Karpas-422 (cell line): ENCODE measurements at regions not wholly inside any gene's neighbourhood (a gene's known extent, or its start where the extent isn't known, plus 50 kb on each side); places are given as distances from the start of the nearest gene placed in this dataset.

Experiments
- DNase-seq: peaks from one replicate; pipeline ENCODE4 v3.0.0-alpha.2; 2015
- H2AFZ ChIP-seq: fragments of 200-600 bp; sonication (generic); 2 replicates; pipeline ENCODE4 v1.6.1; 2014; ENCODE audit warnings: antibody characterized with exemption, low read length, mixed read lengths
- H3K27ac ChIP-seq: fragments of 200-600 bp; sonication (generic); 2 replicates; pipeline ENCODE4 v1.5.1; 2014; ENCODE audit warnings: mild to moderate bottlenecking, low read length, moderate library complexity
- H3K27me3 ChIP-seq: fragments of 200-600 bp; sonication (generic); 2 replicates; pipeline ENCODE4 v1.6.1; 2014; ENCODE audit warnings: low read length, mixed read lengths
- H3K36me3 ChIP-seq: fragments of 200-600 bp; sonication (generic); 2 replicates; pipeline ENCODE4 v1.6.1; 2014; ENCODE audit warnings: low read length, mixed read lengths; ENCODE audit not compliant: insufficient read depth
- H3K4me1 ChIP-seq: fragments of 200-600 bp; sonication (generic); 2 replicates; pipeline ENCODE4 v1.6.1; 2014; ENCODE audit warnings: mild to moderate bottlenecking, low read length, mixed read lengths
- H3K4me2 ChIP-seq: fragments of 200-600 bp; sonication (generic); 2 replicates; pipeline ENCODE4 v1.6.1; 2014; ENCODE audit warnings: low read length, low read depth, mild to moderate bottlenecking; ENCODE audit not compliant: poor library complexity, severe bottlenecking
- H3K4me3 ChIP-seq: fragments of 200-600 bp; sonication (generic); 2 replicates; pipeline ENCODE4 v1.5.1; 2014; ENCODE audit warnings: mild to moderate bottlenecking, antibody characterized with exemption, low read length, mixed read lengths
- H3K79me2 ChIP-seq: fragments of 200-600 bp; sonication (generic); 2 replicates; pipeline ENCODE4 v1.6.1; 2014; ENCODE audit warnings: mild to moderate bottlenecking, low read length, mixed read lengths
- H3K9ac ChIP-seq: fragments of 200-600 bp; sonication (generic); 2 replicates; pipeline ENCODE4 v1.6.0; 2014; ENCODE audit warnings: low read length
- H3K9me2 ChIP-seq: fragments of 200-600 bp; sonication (generic), shearing (Covaris generic); replicated peaks from 2 replicates; pipeline ENCODE4 v1.6.0; 2014; ENCODE audit warnings: mild to moderate bottlenecking, low read length, moderate library complexity; ENCODE audit not compliant: insufficient read depth
- H3K9me3 ChIP-seq: fragments of 300-700, 200-600 bp; sonication (generic); 2 replicates; pipeline ENCODE4 v1.6.1; 2014; ENCODE audit warnings: low read length, mixed read lengths
- H4K20me1 ChIP-seq: fragments of 200-600 bp; sonication (generic); 2 replicates; pipeline ENCODE4 v1.6.1; 2014; ENCODE audit warnings: mild to moderate bottlenecking, antibody characterized with exemption, low read length, low read depth; ENCODE audit not compliant: insufficient read depth

DNA sequence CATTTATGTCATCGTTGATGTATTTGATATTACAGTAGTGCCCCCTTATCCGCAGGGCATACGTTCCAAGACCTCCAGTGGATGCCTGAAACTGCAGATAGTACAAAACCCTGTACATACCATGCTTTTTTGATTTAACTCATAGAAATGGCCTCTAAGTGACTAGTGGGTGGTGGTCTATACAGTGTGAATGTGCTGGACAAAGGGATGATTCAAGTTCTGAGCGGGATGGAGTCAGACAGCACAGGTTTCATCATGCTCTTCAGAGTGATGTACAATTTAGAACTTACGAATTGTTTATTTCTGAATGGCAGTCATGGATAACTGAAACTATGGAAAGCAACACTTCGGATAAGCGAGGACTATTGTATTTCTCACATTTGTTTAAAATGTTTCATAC lies 473.1 kb upstream of the FANCL start:
- Histone ChIP-seq H3K9ac (no peak overlapping the region), H3K4me3 (no peak overlapping the region), H3K27ac (no peak overlapping the region), H3K36me3 (no peaks in the 10 kb centered on the region), H3K9me2 (no peaks in the 10 kb centered on the region), H3K4me2 (no peak overlapping the region), H3K9me3 (no peaks in the 10 kb centered on the region), H3K4me1 (no peaks in the 10 kb centered on the region), H3K79me2 (no peaks in the 10 kb centered on the region), H2AFZ (no peak overlapping the region), H4K20me1 (no peaks in the 10 kb centered on the region), H3K27me3 (no peaks in the 10 kb centered on the region)
- no peak for DNase-seq

DNA sequence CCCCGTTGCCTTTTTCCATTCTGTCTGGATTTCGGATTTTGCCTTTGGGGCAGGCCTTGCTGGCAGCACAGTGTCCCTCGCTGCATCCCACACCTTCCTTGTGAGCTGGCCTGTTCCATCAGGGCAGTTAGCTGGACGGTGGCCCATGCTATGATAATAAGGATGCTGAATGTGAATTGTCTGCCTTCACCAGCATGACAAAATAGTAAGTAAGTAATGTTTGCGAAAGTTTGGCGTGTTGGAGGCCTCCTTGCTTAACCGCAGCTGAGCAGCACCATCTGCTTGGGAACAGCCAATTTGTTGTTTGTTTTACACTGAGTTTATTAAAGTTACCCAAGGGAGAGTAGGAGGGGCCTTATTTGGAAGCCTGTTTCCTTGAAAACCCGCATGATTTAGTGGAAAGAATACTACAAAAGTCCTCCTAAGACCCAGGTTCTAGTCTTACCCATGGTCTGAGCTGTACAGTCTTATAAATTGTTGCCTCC lies 469.7 kb upstream of the FANCL start:
- no peaks in the 10 kb centered on the region for H4K20me1 ChIP-seq
- H3K4me2 ChIP-seq: no peak overlapping the region

DNA sequence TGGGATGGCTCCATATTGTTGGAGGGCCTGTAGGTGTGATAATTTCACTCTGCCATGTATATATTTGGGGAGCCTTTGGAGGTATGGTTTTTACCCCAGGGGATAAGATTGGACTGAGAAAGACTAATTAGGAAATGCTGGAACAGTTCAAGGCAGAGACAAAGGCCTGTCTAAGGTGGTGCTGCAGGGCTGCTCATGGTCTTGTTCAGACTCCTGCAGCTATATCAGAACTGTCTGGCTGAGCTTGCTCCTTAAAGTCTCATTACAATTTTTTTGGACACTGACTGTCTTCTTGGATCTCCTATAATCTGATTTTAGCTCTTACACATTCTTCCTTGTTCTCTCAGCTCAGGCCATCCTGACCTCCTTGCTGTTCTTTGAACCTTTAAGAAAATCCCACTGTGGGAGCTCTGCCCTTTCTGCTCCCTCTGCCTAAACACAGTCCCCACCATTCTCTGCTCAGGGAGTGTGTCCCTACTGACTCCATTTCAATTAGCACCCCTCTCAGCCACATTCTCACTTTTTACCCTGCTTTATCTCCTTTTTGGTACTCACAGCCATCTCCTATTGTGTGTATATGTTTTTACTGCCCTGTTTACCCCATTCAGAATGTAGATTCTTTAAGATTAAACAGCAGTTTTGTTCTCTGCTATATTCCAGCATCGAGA lies 468.7 kb upstream of the FANCL start:
- DNase-seq: no peak
- no peaks in the 10 kb centered on the region for H3K27me3 ChIP-seq
- H3K4me2 ChIP-seq: no peak overlapping the region
- H3K9me2 ChIP-seq: no peaks in the 10 kb centered on the region
- no peaks in the 10 kb centered on the region for H3K4me1 ChIP-seq
- no peaks in the 10 kb centered on the region for H3K36me3 ChIP-seq
- no peaks in the 10 kb centered on the region for H4K20me1 ChIP-seq
- H2AFZ ChIP-seq: no peak overlapping the region
- no peak overlapping the region for H3K9ac ChIP-seq
- H3K79me2 ChIP-seq: no peaks in the 10 kb centered on the region
- H3K9me3 ChIP-seq: no peaks in the 10 kb centered on the region
- no peak overlapping the region for H3K27ac ChIP-seq
- H3K4me3 ChIP-seq: no peak overlapping the region

More for the DNA sequence above, 469.7 kb upstream of the FANCL start:
- Histone ChIP-seq H3K27me3 (no peaks in the 10 kb centered on the region), H3K79me2 (no peaks in the 10 kb centered on the region), H3K9ac (no peak overlapping the region), H3K36me3 (no peaks in the 10 kb centered on the region), H3K9me3 (no peaks in the 10 kb centered on the region), H3K27ac (no peak overlapping the region), H2AFZ (no peak overlapping the region), H3K9me2 (no peaks in the 10 kb centered on the region), H3K4me1 (no peaks in the 10 kb centered on the region), H3K4me3 (no peak overlapping the region)
- DNase-seq: no peak

DNA sequence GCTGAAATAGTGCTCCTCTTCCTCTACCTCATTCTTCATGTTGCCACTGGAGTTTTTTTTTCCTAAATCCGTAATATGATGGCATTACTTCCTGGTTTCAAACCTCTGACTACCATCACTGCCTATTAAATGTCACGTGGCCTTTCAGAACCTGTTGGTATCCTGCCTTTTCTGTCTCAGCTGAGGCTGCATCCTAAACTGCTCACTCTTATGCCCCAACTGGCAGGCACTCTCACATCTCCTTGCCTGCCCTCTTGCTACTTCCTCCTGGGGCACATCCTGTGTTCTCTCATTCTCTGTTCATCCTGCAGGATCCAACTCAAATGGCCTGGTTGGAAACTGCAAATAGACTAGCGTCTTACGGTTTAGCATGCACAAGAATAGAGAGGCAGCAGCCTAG lies 468.1 kb upstream of the FANCL start:
- H3K4me2 ChIP-seq: no peak overlapping the region
- H3K9me3 ChIP-seq: no peaks in the 10 kb centered on the region
- H3K4me3 ChIP-seq: no peak overlapping the region
- no peaks in the 10 kb centered on the region for H3K4me1 ChIP-seq
- H2AFZ ChIP-seq: no peak overlapping the region
- H3K27me3 ChIP-seq: no peaks in the 10 kb centered on the region
- H3K27ac ChIP-seq: no peak overlapping the region
- no peak overlapping the region for H3K9ac ChIP-seq
- H3K79me2 ChIP-seq: no peaks in the 10 kb centered on the region
- no peak for DNase-seq
- H3K9me2 ChIP-seq: no peaks in the 10 kb centered on the region
- H4K20me1 ChIP-seq: no peaks in the 10 kb centered on the region
- H3K36me3 ChIP-seq: no peaks in the 10 kb centered on the region

DNA sequence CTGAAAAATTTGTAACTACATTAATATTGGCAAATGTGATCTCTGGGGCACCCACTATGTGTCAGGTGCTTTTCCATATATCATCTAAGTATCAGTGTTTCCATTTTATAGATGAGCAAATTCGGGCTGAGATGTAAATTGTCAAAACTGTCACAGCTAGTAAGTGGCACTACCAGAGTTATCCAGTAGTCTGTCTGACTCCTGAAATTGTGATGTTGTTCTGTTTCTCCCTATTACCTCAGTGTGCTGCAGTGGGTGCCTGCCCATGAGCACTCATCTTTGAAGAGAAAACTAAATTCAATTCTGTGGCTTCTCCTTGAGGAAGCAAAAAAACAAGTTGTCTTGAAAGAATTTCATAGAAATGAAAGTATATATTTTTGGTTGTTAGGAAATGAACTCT lies 467.4 kb upstream of the FANCL start:
- no peaks in the 10 kb centered on the region for H4K20me1 ChIP-seq
- H3K4me2 ChIP-seq: no peak overlapping the region
- no peaks in the 10 kb centered on the region for H3K9me2 ChIP-seq
- H3K79me2 ChIP-seq: no peaks in the 10 kb centered on the region
- no peak overlapping the region for H2AFZ ChIP-seq
- DNase-seq: no peak
- no peaks in the 10 kb centered on the region for H3K9me3 ChIP-seq
- no peak overlapping the region for H3K9ac ChIP-seq
- H3K4me1 ChIP-seq: no peaks in the 10 kb centered on the region
- no peak overlapping the region for H3K4me3 ChIP-seq
- no peak overlapping the region for H3K27ac ChIP-seq
- no peaks in the 10 kb centered on the region for H3K27me3 ChIP-seq
- H3K36me3 ChIP-seq: no peaks in the 10 kb centered on the region

DNA sequence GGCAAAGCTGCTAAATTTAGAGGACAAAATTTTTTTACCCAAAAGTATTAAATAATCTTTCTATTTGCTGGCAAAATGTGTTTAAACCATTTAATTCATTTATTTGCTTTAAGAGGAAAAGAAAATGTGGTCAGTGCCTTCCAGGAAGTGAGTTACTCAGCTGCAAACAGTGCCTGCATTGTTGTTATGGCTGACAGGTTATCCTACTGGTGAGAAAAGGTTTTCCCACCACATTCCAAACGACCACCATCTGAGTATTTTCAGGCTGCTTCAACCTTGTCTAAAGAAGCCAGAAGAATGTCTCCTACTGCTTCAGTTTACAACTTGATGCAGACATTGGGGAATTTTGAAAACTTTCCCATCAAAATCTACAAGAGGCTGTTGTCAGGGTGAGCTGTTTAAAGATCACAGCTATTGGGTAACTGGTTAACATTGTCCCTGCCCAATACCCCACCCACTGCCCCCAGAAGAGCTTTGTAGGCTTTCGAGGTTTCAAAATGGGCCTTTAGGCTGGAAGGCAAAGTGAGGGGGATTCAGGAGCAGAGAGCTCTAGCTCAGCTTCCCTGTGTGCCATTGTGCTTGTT lies 461.3 kb upstream of the FANCL start:
- Histone ChIP-seq H3K36me3 (no peaks in the 10 kb centered on the region), H3K79me2 (no peaks in the 10 kb centered on the region), H4K20me1 (no peaks in the 10 kb centered on the region), H3K27me3 (no peaks in the 10 kb centered on the region), H3K27ac (no peak overlapping the region), H3K9ac (no peak overlapping the region), H3K9me3 (no peaks in the 10 kb centered on the region), H3K4me1 (no peaks in the 10 kb centered on the region), H3K9me2 (no peaks in the 10 kb centered on the region), H2AFZ (no peak overlapping the region), H3K4me2 (no peak overlapping the region), H3K4me3 (no peak overlapping the region)
- no peak for DNase-seq

DNA sequence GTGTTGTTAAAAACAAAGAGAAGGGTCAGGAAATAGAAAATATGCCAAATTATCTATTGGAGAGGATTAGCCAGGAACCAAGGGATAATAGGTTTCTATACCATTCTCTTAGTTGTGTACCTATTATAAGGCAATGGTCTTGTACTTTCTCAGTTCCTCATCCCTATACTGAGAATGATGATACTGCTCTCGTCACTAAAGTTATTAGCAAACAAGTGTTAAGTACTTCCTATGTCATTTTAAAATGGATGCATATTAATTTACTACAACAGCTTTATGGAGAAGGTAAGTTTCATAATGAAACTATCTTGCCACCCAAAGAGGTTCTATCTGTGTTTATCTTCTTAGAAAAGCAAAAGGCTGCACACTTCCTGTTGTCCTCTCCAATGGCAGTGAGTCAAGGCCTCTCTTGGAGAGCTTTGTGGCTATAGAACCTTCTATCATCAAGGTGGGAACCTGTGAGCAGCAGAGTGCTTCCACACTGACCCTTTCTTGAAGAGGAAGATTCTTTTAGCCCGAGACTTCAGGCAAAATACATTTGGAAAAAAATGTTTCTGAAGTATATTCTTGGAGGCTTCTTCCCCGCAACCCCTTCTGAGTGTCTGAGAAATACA lies 460.7 kb upstream of the FANCL start:
- no peak overlapping the region for H3K4me3 ChIP-seq
- no peak overlapping the region for H3K27ac ChIP-seq
- H3K9me3 ChIP-seq: no peaks in the 10 kb centered on the region
- no peaks in the 10 kb centered on the region for H4K20me1 ChIP-seq
- H3K79me2 ChIP-seq: no peaks in the 10 kb centered on the region
- H3K36me3 ChIP-seq: no peaks in the 10 kb centered on the region
- no peaks in the 10 kb centered on the region for H3K27me3 ChIP-seq
- DNase-seq: no peak
- no peak overlapping the region for H3K9ac ChIP-seq
- no peaks in the 10 kb centered on the region for H3K4me1 ChIP-seq
- no peaks in the 10 kb centered on the region for H3K9me2 ChIP-seq
- H2AFZ ChIP-seq: no peak overlapping the region
- H3K4me2 ChIP-seq: no peak overlapping the region

DNA sequence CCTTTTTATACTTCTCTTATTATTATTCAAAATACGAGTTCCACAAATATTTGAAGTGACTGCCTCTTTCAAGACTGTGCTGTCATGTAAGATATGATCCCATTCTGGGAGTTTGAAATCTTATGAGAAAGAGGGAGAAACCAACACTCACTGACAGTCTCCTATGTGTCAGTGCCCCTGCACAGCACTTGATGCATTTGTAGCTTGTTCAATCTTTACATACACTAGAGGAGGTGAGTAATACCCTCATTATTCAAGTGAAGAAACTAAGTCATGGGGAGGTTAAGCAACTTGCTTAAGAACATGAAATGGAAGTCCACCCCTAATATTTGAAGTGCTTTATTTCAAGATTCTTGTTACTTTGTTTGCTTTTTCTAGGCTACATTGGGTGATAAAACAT lies 459.5 kb upstream of the FANCL start:
- H3K4me2 ChIP-seq: no peak overlapping the region
- no peaks in the 10 kb centered on the region for H3K4me1 ChIP-seq
- no peaks in the 10 kb centered on the region for H3K36me3 ChIP-seq
- no peak overlapping the region for H2AFZ ChIP-seq
- H4K20me1 ChIP-seq: no peaks in the 10 kb centered on the region
- H3K79me2 ChIP-seq: no peaks in the 10 kb centered on the region
- H3K9ac ChIP-seq: no peak overlapping the region
- DNase-seq: no peak
- no peaks in the 10 kb centered on the region for H3K9me2 ChIP-seq
- H3K27me3 ChIP-seq: no peaks in the 10 kb centered on the region
- no peaks in the 10 kb centered on the region for H3K9me3 ChIP-seq
- H3K4me3 ChIP-seq: no peak overlapping the region
- H3K27ac ChIP-seq: no peak overlapping the region
